RPMI7951 (cell line): ENCODE measurements at regions not wholly inside any gene's neighbourhood (a gene's known extent, or its start where the extent isn't known, plus 50 kb on each side); places are given as distances from the start of the nearest gene placed in this dataset.

Experiments
- DNase-seq: peaks from one replicate; pipeline ENCODE4 v3.0.0-alpha.2; 2012; ENCODE audit warnings: low read depth

GRCh38 chr2:238688193-238689153 is 159.4 kb upstream of the TWIST2 start:
- DNase-seq, result no peak

GRCh38 chr2:238689331-238689730 is 158.6 kb upstream of the TWIST2 start:
- DNase-seq, result no peak

GRCh38 chr2:238689871-238690389 is 158.0 kb upstream of the TWIST2 start:
- no peak for DNase-seq

GRCh38 chr2:238690511-238690910 is 157.4 kb upstream of the TWIST2 start:
- no peak for DNase-seq

- peak; percentile 81 for DNase-seq
These were observed 156.0 kb upstream of the TWIST2 start for GRCh38 chr2:238691596-238692491.

- no peak for DNase-seq
These were observed 155.3 kb upstream of the TWIST2 start for GRCh38 chr2:238692562-238692961.

GRCh38 chr2:238693337-238694093 is 154.4 kb upstream of the TWIST2 start:
- no peak for DNase-seq

GRCh38 chr2:238694136-238694755 is 153.6 kb upstream of the TWIST2 start:
- DNase-seq, result no peak

GRCh38 chr2:238694922-238695321 is 153.0 kb upstream of the TWIST2 start:
- no peak for DNase-seq

- DNase-seq, result no peak
These were observed 152.3 kb upstream of the TWIST2 start for GRCh38 chr2:238695538-238695937.

- no peak for DNase-seq
These were observed 151.6 kb upstream of the TWIST2 start for GRCh38 chr2:238696331-238696730.

- no peak for DNase-seq
These were observed 151.1 kb upstream of the TWIST2 start for GRCh38 chr2:238696786-238697185.

- no peak for DNase-seq
These were observed 150.5 kb upstream of the TWIST2 start for GRCh38 chr2:238697193-238698071.

- no peak for DNase-seq
These were observed 149.9 kb upstream of the TWIST2 start for GRCh38 chr2:238698072-238698352.

- DNase-seq, result no peak
These were observed 149.2 kb upstream of the TWIST2 start for GRCh38 chr2:238698451-238699306.

- DNase-seq, result no peak
These were observed 148.4 kb upstream of the TWIST2 start for GRCh38 chr2:238699307-238700116.

- DNase-seq, result no peak
These were observed 147.8 kb upstream of the TWIST2 start for GRCh38 chr2:238700117-238700457.

GRCh38 chr2:238700506-238701340 is 147.2 kb upstream of the TWIST2 start:
- no peak for DNase-seq
